DMS79 (cell line): ENCODE measurements at regions not wholly inside any gene's neighbourhood (a gene's known extent, or its start where the extent isn't known, plus 50 kb on each side); places are given as distances from the start of the nearest gene placed in this dataset.
"Not testable (repeated sequence)": the region's sequence is repeated elsewhere in the genome, so short reads cannot be mapped to it uniquely, and the experiment has no call there.

Source experiments
- DNase-seq: peaks from one replicate; lab custom pipeline; 2025; lab: John Stamatoyannopoulos, UW

GRCh38 chr1:185401019-185401418 is 84.0 kb upstream of the IVNS1ABP start:
- DNase-seq, result no peak

GRCh38 chr1:185400052-185400451 is 83.0 kb upstream of the IVNS1ABP start:
- DNase-seq, result no peak

- DNase-seq, result no peak
Measured at GRCh38 chr1:185398599-185398998, 81.6 kb upstream of the IVNS1ABP start.

GRCh38 chr1:185398022-185398421 is 81.0 kb upstream of the IVNS1ABP start:
- no peak for DNase-seq

- no peak for DNase-seq
Measured at GRCh38 chr1:185397183-185397582, 80.1 kb upstream of the IVNS1ABP start.

- DNase-seq, result no peak
Measured at GRCh38 chr1:185396126-185396525, 79.1 kb upstream of the IVNS1ABP start.

GRCh38 chr1:185393815-185394214 is 76.8 kb upstream of the IVNS1ABP start:
- DNase-seq, result no peak

- DNase-seq, result no peak
Measured at GRCh38 chr1:185393205-185393604, 76.2 kb upstream of the IVNS1ABP start.

- no peak for DNase-seq
Measured at GRCh38 chr1:185388815-185389214, 71.8 kb upstream of the IVNS1ABP start.

- no peak for DNase-seq
Measured at GRCh38 chr1:185388346-185388745, 71.3 kb upstream of the IVNS1ABP start.

GRCh38 chr1:185385991-185386390 is 68.9 kb upstream of the IVNS1ABP start:
- no peak for DNase-seq

- not testable (repeated sequence) for DNase-seq
Measured at GRCh38 chr1:185383805-185384204, 66.8 kb upstream of the IVNS1ABP start.

GRCh38 chr1:185377831-185378230 is 60.8 kb upstream of the IVNS1ABP start:
- DNase-seq, result no peak

GRCh38 chr1:185376840-185377635 is 60.0 kb upstream of the IVNS1ABP start:
- no peak for DNase-seq

GRCh38 chr1:185376288-185376687 is 59.2 kb upstream of the IVNS1ABP start:
- no peak for DNase-seq

GRCh38 chr1:185375583-185375982 is 58.5 kb upstream of the IVNS1ABP start:
- DNase-seq, result no peak

- no peak for DNase-seq
Measured at GRCh38 chr1:185373813-185374529, 56.9 kb upstream of the IVNS1ABP start.

GRCh38 chr1:185369786-185370185 is 52.7 kb upstream of the IVNS1ABP start:
- DNase-seq, result no peak

GRCh38 chr1:185368913-185369491 is 52.0 kb upstream of the IVNS1ABP start:
- no peak for DNase-seq

GRCh38 chr1:185368313-185368855 is 51.3 kb upstream of the IVNS1ABP start:
- no peak for DNase-seq

- DNase-seq, result no peak
Measured at GRCh38 chr1:185367218-185367617, 50.2 kb upstream of the IVNS1ABP start.
